ENCODE measurements at regions not wholly inside any gene's neighbourhood (a gene's known extent, or its start where the extent isn't known, plus 50 kb on each side); places are given as distances from the start of the nearest gene placed in this dataset.
A peak's percentile ranks its signal among the peaks of the same experiment; 100 is the strongest.

DNA sequence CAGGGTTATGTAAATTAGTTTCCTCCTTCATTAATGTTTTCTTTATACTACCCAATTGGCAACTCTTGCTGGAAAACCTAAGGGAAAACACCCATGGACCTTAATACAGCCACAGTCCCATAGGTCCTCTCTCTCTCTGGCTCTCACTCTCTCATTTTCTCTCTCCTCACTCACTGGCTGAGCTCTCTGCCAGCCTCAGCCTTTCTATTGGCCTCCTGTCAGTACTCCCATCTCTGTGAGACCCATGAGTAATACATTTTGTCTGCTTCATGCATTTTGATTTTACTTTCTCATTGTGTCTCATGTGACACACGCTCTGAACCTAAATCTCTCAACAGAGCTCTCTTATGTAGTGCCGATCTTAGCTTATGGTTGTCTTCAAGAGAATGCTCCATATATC, 907.5 kb downstream of the C6orf118 start:
- H3K27ac ChIP-seq = no peak overlapping the region
- no peaks in the 10 kb centered on the region for H3K9me2 ChIP-seq (ENCODE audit: insufficient read depth)
- no peaks in the 10 kb centered on the region for H3K4me1 ChIP-seq (ENCODE audit: insufficient read depth)
- in situ Hi-C loops (cut with MboI) = no loop called here
- H3K9ac ChIP-seq = no peak overlapping the region
- TF ChIP-seq EZH2 (IDR thresholded peaks at IDR 0.05; ENCODE audit: insufficient read depth, poor library complexity, severe bottlenecking) (no peak), EZH2phosphoT487 (IDR thresholded peaks at IDR 0.05; ENCODE audit: insufficient read depth, low read depth) (no peak)
- 15 to 24% methylated on average over 2 of the region's 2 CpGs for WGBS, 2 experiments (ENCODE audit: low coverage in 1 of 2, low lambda C conversion rate in 2 of 2, missing lambda C conversion rate in 2 of 2)
- no peak overlapping the region for H3K4me3 ChIP-seq
- H3K27me3 ChIP-seq (replicated peaks; ENCODE audit: insufficient read depth) = no peaks in the 10 kb centered on the region
- no peak overlapping the region for H3K4me2 ChIP-seq (ENCODE audit: unreplicated experiment)
- H3K36me3 ChIP-seq (ENCODE audit: low read depth) = no peaks in the 10 kb centered on the region
- no peaks in the 10 kb centered on the region for H4K20me1 ChIP-seq (ENCODE audit: insufficient read depth)
- H3K79me2 ChIP-seq (ENCODE audit: insufficient read depth) = no peaks in the 10 kb centered on the region
- H3F3A ChIP-seq (ENCODE audit: insufficient read depth) = no peaks in the 10 kb centered on the region
- H3K9me3 ChIP-seq (ENCODE audit: low read depth) = no peaks in the 10 kb centered on the region
- peak; percentile 4 for DNase-seq
- H2AFZ ChIP-seq = no peak overlapping the region

DNA sequence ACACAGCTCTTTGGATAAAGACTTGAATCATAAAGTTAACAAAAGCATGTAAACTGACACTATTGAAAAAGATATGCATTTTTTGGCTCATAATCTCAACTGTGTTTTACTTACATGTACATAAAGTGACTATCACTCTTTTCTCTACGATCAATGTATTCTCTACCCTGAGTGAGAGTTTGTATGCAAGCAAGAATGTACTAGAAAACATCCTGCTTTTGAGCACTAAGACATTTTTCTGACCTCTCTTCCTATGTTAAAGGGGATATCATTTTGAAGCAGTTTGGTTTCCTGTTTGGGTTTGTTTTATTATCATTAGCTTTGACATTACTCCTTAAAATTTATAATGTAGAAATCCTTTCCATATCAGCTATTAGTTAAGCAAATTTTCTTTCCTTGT, 910.8 kb downstream of the C6orf118 start:
- no peaks in the 10 kb centered on the region for H3K36me3 ChIP-seq (ENCODE audit: low read depth)
- in situ Hi-C loops (cut with MboI) = no loop called here
- H3K27ac ChIP-seq = no peak overlapping the region
- TF ChIP-seq EZH2phosphoT487 (IDR thresholded peaks at IDR 0.05; ENCODE audit: insufficient read depth, low read depth) (no peak), EZH2 (IDR thresholded peaks at IDR 0.05; ENCODE audit: insufficient read depth, poor library complexity, severe bottlenecking) (no peak)
- H3F3A ChIP-seq (ENCODE audit: insufficient read depth) = no peaks in the 10 kb centered on the region
- H3K79me2 ChIP-seq (ENCODE audit: insufficient read depth) = no peaks in the 10 kb centered on the region
- DNase-seq = no peak
- H4K20me1 ChIP-seq (ENCODE audit: insufficient read depth) = no peaks in the 10 kb centered on the region
- no peaks in the 10 kb centered on the region for H3K9me2 ChIP-seq (ENCODE audit: insufficient read depth)
- H3K4me3 ChIP-seq = no peak overlapping the region
- 53 to 81% methylated on average over 1 of the region's 1 CpG for WGBS, 2 experiments (ENCODE audit: low coverage in 1 of 2, low lambda C conversion rate in 2 of 2, missing lambda C conversion rate in 2 of 2)
- no peak overlapping the region for H3K9ac ChIP-seq
- H2AFZ ChIP-seq = no peak overlapping the region
- no peaks in the 10 kb centered on the region for H3K27me3 ChIP-seq (replicated peaks; ENCODE audit: insufficient read depth)
- H3K9me3 ChIP-seq (ENCODE audit: low read depth) = no peaks in the 10 kb centered on the region
- no peaks in the 10 kb centered on the region for H3K4me1 ChIP-seq (ENCODE audit: insufficient read depth)
- no peak overlapping the region for H3K4me2 ChIP-seq (ENCODE audit: unreplicated experiment)

DNA sequence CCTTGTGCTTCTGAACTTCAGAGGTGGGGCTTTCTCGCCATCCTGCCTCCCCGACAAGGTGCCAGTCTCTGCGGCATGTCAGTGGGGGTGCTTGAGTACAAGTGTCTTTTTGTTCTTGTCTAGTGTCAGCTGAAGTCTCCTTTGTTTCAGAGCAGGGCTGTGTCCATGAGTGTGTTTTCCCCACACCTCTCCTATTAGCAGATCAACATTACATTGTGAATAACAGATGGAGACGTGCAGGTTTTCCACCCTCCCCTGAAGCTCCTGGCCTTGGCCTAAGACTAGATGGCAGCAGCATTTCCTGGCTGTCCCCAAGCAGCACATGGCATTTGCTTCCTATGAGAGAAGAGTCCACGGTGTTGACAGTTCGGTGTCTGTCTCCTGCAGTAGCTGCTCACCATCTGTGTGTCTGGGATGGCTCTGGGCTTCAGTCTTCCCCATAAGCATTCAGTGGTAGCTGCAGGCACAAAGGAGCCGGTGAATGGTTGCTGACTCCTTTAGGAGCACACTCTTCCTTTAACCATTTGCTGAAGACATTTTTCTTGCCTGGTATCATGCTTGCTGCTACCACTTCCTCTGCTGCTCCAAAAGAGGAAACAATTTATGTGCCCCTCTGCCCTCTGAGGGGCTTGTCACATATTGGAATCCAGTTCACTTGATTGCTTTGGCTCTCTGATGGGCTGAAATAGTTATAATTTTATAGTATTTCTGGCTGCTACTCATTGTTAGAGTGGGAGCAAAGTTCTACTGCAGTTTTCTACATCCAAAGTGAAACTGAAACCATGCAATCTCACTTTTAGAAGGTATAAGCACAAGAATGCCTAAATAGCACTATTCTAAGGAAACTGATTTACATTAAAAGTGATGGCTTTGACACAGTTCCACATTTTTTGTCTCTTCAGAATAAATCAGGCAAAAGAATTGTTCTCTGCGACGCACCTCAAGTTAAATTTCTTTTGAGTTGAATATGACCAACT, 913.0 kb downstream of the C6orf118 start:
- peak overlapping the region; percentile 79 for H3K4me2 ChIP-seq (ENCODE audit: unreplicated experiment)
- H3K79me2 ChIP-seq (ENCODE audit: insufficient read depth) = no peaks in the 10 kb centered on the region
- H3K4me1 ChIP-seq (ENCODE audit: insufficient read depth) = no peaks in the 10 kb centered on the region
- peak overlapping the region; percentile 70 for H3K4me3 ChIP-seq
- no peaks in the 10 kb centered on the region for H4K20me1 ChIP-seq (ENCODE audit: insufficient read depth)
- no peaks in the 10 kb centered on the region for H3F3A ChIP-seq (ENCODE audit: insufficient read depth)
- no peaks in the 10 kb centered on the region for H3K27me3 ChIP-seq (replicated peaks; ENCODE audit: insufficient read depth)
- peak overlapping the region; percentile 84 for H2AFZ ChIP-seq
- 51 to 57% methylated on average over 9 of the region's 9 CpGs for WGBS, 2 experiments (ENCODE audit: low coverage in 1 of 2, low lambda C conversion rate in 2 of 2, missing lambda C conversion rate in 2 of 2)
- H3K9me2 ChIP-seq (ENCODE audit: insufficient read depth) = no peaks in the 10 kb centered on the region
- H3K36me3 ChIP-seq (ENCODE audit: low read depth) = no peaks in the 10 kb centered on the region
- H3K9ac ChIP-seq = peak overlapping the region; percentile 41; the same call in 1 of the 2 replicates
- no peaks in the 10 kb centered on the region for H3K9me3 ChIP-seq (ENCODE audit: low read depth)
- no peak overlapping the region for H3K27ac ChIP-seq
- peak; percentile 30 for DNase-seq
- in situ Hi-C loops (cut with MboI) = no loop called here
- TF ChIP-seq EZH2phosphoT487 (IDR thresholded peaks at IDR 0.05; ENCODE audit: insufficient read depth, low read depth) = no peak
- no peak for TF ChIP-seq EZH2 (IDR thresholded peaks at IDR 0.05; ENCODE audit: insufficient read depth, poor library complexity, severe bottlenecking)

DNA sequence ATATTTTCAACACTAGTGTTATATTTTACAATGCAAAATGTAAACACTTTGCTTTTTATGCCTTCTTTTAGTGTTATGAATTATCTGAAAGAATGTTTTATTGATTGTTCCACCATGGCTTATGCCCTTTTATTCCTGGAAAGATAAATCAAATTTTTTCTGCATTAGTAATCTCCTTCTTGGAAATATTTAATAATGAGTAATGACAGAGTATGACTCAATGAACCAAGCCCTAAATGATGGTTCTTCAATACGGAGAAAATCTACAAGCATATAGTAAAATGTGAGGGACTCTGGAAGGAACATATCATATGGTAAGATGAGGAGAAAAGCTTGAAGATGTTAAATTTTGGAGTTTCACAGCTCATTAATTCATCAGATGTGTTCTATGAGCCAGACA, 929.6 kb downstream of the C6orf118 start:
- Histone ChIP-seq H3K4me2 (ENCODE audit: unreplicated experiment) (no peak overlapping the region), H3K27me3 (replicated peaks; ENCODE audit: insufficient read depth) (no peaks in the 10 kb centered on the region), H3K4me1 (ENCODE audit: insufficient read depth) (no peaks in the 10 kb centered on the region), H3K9ac (no peak overlapping the region), H4K20me1 (ENCODE audit: insufficient read depth) (no peaks in the 10 kb centered on the region), H3K9me2 (ENCODE audit: insufficient read depth) (no peaks in the 10 kb centered on the region), H3K79me2 (ENCODE audit: insufficient read depth) (no peaks in the 10 kb centered on the region), H3K9me3 (ENCODE audit: low read depth) (no peaks in the 10 kb centered on the region), H3K36me3 (ENCODE audit: low read depth) (no peaks in the 10 kb centered on the region), H3K4me3 (no peak overlapping the region), H2AFZ (no peak overlapping the region), H3K27ac (no peak overlapping the region), H3F3A (ENCODE audit: insufficient read depth) (no peaks in the 10 kb centered on the region)
- TF ChIP-seq EZH2 (IDR thresholded peaks at IDR 0.05; ENCODE audit: insufficient read depth, poor library complexity, severe bottlenecking) (no peak), EZH2phosphoT487 (IDR thresholded peaks at IDR 0.05; ENCODE audit: insufficient read depth, low read depth) (no peak)
- in situ Hi-C loops (cut with MboI) = no loop called here
- peak; percentile 4 for DNase-seq
- WGBS, 2 experiments (ENCODE audit: low coverage in 1 of 2, low lambda C conversion rate in 2 of 2, missing lambda C conversion rate in 2 of 2) = 0 to 7% methylated on average over 1 of the region's 1 CpG
